CD4-positive, alpha-beta T cell (primary cell): ENCODE measurements at regions not wholly inside any gene's neighbourhood (a gene's known extent, or its start where the extent isn't known, plus 50 kb on each side); places are given as distances from the start of the nearest gene placed in this dataset.
"Not testable (repeated sequence)": the region's sequence is repeated elsewhere in the genome, so short reads cannot be mapped to it uniquely, and the experiment has no call there.

ENCODE experiments used
- ATAC-seq: fragments of 200-7000 bp; cut with Tn5 transposase; one replicate; pipeline ENCODE4 v1.10.0; 2022; ENCODE audit warnings: mild to moderate bottlenecking; ENCODE audit not compliant: poor library complexity
- CTCF ChIA-PET: fragments of 350-600 bp; sonication (Branson Sonifier 250); formaldehyde crosslinking; loops from one replicate; lab custom pipeline; 2021; ENCODE audit warnings: antibody characterized with exemption, inconsistent platforms; lab: Charles Lee
- POLR2A ChIA-PET: fragments of 350-600 bp; sonication (Branson Sonifier 250); formaldehyde crosslinking; loops from one replicate; lab custom pipeline; 2021; ENCODE audit warnings: antibody characterized with exemption, inconsistent platforms; lab: Charles Lee
- DNase-seq, 14 experiments: peaks; one replicate each; pipeline ENCODE4 v3.0.0-alpha.2; 2013 to 2020; ENCODE audit warnings: mixed read lengths in 2 of 14
- H3K27ac ChIP-seq, 2 donors: one replicate each; pipeline versions ENCODE4 v1.5.1 to v1.7.0; 2013; ENCODE audit warnings: low read length in 2 of 2, low read depth in 1 of 2, mild to moderate bottlenecking in 1 of 2
- H3K27me3 ChIP-seq, 2 experiments: 1 replicate in 1 of 2; 2 replicates in 1 of 2; pipeline versions ENCODE4 v1.6.1 to v1.7.0; 2013; ENCODE audit warnings: low read length in 2 of 2, control low read depth in 1 of 2, mild to moderate bottlenecking in 1 of 2, moderate library complexity in 1 of 2; ENCODE audit not compliant: insufficient read depth in 2 of 2, control insufficient read depth in 1 of 2
- H3K36me3 ChIP-seq: one replicate; pipeline ENCODE4 v1.6.1; 2013; ENCODE audit warnings: low read length, control low read depth; ENCODE audit not compliant: insufficient read depth
- H3K4me1 ChIP-seq: one replicate; pipeline ENCODE4 v1.6.1; 2013; ENCODE audit warnings: low read length, control low read depth; ENCODE audit not compliant: insufficient read depth
- H3K4me3 ChIP-seq: one replicate; pipeline ENCODE4 v1.5.1; 2013; ENCODE audit warnings: mild to moderate bottlenecking, low read length, moderate library complexity
- H3K9me3 ChIP-seq, 2 experiments: 1 replicate in 1 of 2; 2 replicates in 1 of 2; pipeline versions ENCODE4 v1.6.1 to v1.7.0; 2013; ENCODE audit warnings: low read length in 2 of 2, mild to moderate bottlenecking in 2 of 2, control low read depth in 1 of 2, moderate library complexity in 1 of 2; ENCODE audit not compliant: control insufficient read depth in 1 of 2, insufficient read depth in 1 of 2
- H3K27ac Mint-ChIP-seq: one replicate; pipeline ENCODE4 v1.8.0; 2020; ENCODE audit warnings: mixed read lengths
- H3K27me3 Mint-ChIP-seq: one replicate; pipeline ENCODE4 v1.8.0; 2021; ENCODE audit warnings: mixed read lengths
- H3K36me3 Mint-ChIP-seq: one replicate; pipeline ENCODE4 v1.8.0; 2021; ENCODE audit warnings: low read depth, mixed read lengths
- H3K4me1 Mint-ChIP-seq: one replicate; pipeline ENCODE4 v1.8.0; 2021; ENCODE audit warnings: low read depth, mixed read lengths
- H3K4me3 Mint-ChIP-seq: one replicate; pipeline ENCODE4 v1.8.0; 2020; ENCODE audit warnings: mild to moderate bottlenecking, mixed read lengths
- H3K9me3 Mint-ChIP-seq: one replicate; pipeline ENCODE4 v1.8.0; 2020; ENCODE audit warnings: mixed read lengths
- intact Hi-C, 2 experiments: fragments of 100-400 bp; cut with DNase I in 1 of 2; cut with micrococcal nuclease in 1 of 2; formaldehyde crosslinking; loops; one replicate each; pipeline versions ENCODE4 v1.15.1 to v1.9.0; 2023 to 2025; cut with DNase I, micrococcal nuclease
- TF ChIP-seq, protein P1 (sequence below): fragments of 200-600 bp; IDR thresholded peaks from one replicate; pipeline ENCODE4 v1.8.0; 2022; ENCODE audit warnings: antibody characterized with exemption, mild to moderate bottlenecking

DNA sequence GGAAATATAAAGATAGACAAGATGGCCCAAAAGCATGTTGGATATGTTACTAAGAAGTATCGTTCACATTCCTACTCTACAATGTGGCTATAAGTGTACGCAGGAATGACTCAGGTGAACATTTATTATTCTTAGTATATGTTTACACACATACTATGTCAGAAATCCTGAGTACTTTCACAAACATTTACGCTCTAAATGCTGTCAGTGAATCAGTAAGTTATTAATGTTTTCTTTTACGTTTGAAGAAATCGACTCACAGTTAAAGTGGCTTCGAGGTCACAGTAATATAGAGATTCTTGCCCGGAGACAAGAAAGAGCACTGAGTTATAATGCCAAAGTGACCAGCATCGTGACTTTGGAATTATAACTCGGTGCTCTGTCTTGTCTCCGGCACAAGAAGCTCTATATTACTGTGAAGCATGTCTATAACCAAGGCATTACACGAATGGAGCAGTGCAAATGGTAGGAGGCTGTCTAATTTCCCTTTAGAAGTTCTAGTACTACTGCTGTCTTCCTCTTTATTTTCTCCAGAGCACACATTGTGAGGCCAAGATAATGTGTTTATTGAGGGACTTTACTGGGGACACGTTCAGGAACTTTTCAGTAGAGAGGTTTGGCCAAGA lies 61.8 kb upstream of the P3H2 start:
- Mint-ChIP-seq H3K9me3 (no peaks in the 10 kb centered on the region), H3K27me3 (no peaks in the 10 kb centered on the region), H3K36me3 (no peaks in the 10 kb centered on the region), H3K27ac (no peak overlapping the region), H3K4me1 (no peaks in the 10 kb centered on the region), H3K4me3 (no peak overlapping the region)
- no peaks in the 10 kb centered on the region for H3K27me3 ChIP-seq
- no peaks in the 10 kb centered on the region for H3K9me3 ChIP-seq
- H3K4me3 ChIP-seq: no peak overlapping the region
- ChIA-PET CTCF (no interaction called here), POLR2A (no interaction called here)
- no peak overlapping the region for H3K27ac ChIP-seq
- ATAC-seq (no peak), DNase-seq (no peak)
- no peaks in the 10 kb centered on the region for H3K36me3 ChIP-seq
- TF ChIP-seq, protein P1, sequence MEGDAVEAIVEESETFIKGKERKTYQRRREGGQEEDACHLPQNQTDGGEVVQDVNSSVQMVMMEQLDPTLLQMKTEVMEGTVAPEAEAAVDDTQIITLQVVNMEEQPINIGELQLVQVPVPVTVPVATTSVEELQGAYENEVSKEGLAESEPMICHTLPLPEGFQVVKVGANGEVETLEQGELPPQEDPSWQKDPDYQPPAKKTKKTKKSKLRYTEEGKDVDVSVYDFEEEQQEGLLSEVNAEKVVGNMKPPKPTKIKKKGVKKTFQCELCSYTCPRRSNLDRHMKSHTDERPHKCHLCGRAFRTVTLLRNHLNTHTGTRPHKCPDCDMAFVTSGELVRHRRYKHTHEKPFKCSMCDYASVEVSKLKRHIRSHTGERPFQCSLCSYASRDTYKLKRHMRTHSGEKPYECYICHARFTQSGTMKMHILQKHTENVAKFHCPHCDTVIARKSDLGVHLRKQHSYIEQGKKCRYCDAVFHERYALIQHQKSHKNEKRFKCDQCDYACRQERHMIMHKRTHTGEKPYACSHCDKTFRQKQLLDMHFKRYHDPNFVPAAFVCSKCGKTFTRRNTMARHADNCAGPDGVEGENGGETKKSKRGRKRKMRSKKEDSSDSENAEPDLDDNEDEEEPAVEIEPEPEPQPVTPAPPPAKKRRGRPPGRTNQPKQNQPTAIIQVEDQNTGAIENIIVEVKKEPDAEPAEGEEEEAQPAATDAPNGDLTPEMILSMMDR: no peak
- H3K4me1 ChIP-seq: no peaks in the 10 kb centered on the region
- intact Hi-C loops: no loop called here

DNA sequence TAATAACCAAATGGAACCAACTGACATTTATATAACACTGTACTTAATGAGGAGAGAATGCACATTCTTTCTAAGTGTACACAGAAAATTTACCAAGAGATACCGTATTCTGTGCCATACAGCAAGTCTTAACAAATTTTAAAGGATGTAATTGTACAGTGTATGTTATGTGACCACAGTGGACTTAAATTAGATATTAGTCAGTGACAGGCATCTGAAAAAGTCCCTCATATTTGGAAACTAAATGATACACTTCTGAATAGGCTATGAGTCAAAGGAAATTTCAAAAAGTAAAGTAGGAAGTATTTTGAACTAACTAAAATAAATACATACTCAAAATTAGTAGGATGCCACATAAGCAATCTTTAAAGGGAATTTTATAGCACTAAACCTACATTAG lies 59.6 kb upstream of the P3H2 start:
- no peak overlapping the region for H3K27ac ChIP-seq
- TF ChIP-seq, protein P1: no peak
- no peak overlapping the region for H3K27ac Mint-ChIP-seq
- H3K4me3 Mint-ChIP-seq: no peak overlapping the region
- no peaks in the 10 kb centered on the region for H3K9me3 Mint-ChIP-seq
- H3K27me3 Mint-ChIP-seq: peaks cover 12% of the 10 kb centered on the region
- H3K36me3 Mint-ChIP-seq: no peaks in the 10 kb centered on the region
- ChIA-PET POLR2A (no interaction called here), CTCF (no interaction called here)
- no peak overlapping the region for H3K4me3 ChIP-seq
- no peaks in the 10 kb centered on the region for H3K4me1 ChIP-seq
- ATAC-seq (no peak), DNase-seq (no peak)
- intact Hi-C loops: no loop called here
- H3K4me1 Mint-ChIP-seq: no peaks in the 10 kb centered on the region
- H3K36me3 ChIP-seq: no peaks in the 10 kb centered on the region
- no peaks in the 10 kb centered on the region for H3K9me3 ChIP-seq
- H3K27me3 ChIP-seq: no peaks in the 10 kb centered on the region

DNA sequence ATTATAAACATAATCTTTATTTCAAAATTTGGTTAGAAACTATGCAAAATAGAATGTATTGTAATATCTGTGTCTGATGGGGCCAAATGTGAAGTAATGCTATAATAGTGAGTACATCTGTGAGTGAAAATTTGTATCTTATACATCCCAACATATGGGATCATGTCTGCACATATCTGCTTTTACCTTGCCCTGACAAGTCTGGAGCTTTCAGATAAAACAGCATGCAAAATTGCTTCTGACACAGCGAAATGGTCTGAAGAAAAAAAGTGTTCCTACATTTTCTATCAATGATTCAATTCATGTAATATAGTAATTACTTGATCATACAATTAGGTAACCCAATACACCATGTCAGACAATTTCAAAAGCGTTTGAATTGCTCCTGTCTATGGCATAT lies 58.1 kb upstream of the P3H2 start:
- intact Hi-C loops: no loop called here
- H3K27ac ChIP-seq: no peak overlapping the region
- ChIA-PET CTCF (no interaction called here), POLR2A (interaction anchor here (0.6 kb wide), 1 partner anchor 1752 kb away, joined by 3 read pairs; no protein-coding TSS in a partner anchor)
- Mint-ChIP-seq H3K9me3 (no peaks in the 10 kb centered on the region), H3K36me3 (no peaks in the 10 kb centered on the region), H3K27me3 (peaks cover 17% of the 10 kb centered on the region), H3K4me3 (no peak overlapping the region), H3K4me1 (no peaks in the 10 kb centered on the region), H3K27ac (no peak overlapping the region)
- TF ChIP-seq, protein P1: no peak
- H3K4me3 ChIP-seq: no peak overlapping the region
- H3K9me3 ChIP-seq: no peaks in the 10 kb centered on the region
- ATAC-seq (no peak), DNase-seq (no peak)
- H3K36me3 ChIP-seq: no peaks in the 10 kb centered on the region
- H3K27me3 ChIP-seq: no peaks in the 10 kb centered on the region
- no peaks in the 10 kb centered on the region for H3K4me1 ChIP-seq

DNA sequence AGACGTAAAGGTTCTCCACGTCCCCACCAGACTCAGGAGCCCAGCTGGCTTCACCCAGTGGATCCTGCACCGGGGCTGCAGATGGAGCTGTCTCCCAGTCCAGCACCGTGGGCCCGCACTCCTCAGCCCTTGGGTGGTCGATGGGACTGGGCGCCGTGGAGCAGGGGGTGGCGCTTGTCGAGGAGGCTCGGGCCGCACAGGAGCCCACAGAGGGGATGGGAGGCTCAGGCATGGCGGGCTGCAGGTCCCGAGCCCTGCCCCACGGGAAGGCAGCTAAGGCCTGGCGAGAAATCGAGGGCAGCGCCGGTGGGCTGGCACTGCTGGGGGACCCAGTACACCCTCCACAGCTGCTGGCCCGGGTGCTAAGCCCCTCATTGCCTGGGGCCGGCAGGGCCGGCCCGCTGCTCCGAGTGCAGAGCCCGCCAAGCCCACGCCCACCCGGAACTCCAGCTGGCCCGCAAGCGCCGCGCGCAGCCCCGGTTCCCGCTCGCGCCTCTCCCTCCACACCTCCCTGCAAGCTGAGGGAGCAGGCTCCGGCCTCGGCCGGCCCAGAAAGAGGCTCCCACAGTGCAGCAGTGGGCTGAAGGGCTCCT lies 56.3 kb upstream of the P3H2 start:
- CTCF ChIA-PET, intact Hi-C loops: not testable (repeated sequence)

DNA sequence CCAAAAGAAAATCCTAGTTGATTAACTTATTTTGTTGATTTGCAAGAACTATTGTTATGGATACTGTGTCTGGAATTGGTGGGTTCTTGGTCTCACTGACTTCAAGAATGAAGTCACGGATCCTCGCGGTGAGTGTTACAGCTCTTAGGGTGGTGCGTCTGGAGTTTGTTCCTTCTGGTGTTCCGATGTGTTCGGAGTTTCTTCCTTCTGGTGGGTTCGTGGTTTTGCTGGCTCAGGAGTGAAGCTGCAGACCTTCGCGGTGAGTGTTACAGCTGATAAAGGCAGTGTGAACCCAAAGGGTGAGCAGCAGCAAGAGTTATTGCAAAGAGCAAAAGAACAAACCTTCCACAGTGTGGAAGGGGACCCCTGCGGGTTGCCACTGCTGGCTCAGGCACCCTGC lies 55.4 kb upstream of the P3H2 start:
- POLR2A ChIA-PET, DNase-seq, H3K27ac Mint-ChIP-seq: not testable (repeated sequence)

More for the DNA sequence above, 56.3 kb upstream of the P3H2 start:
- ATAC-seq, H3K27ac ChIP-seq, H3K36me3 Mint-ChIP-seq, H3K4me3 Mint-ChIP-seq, DNase-seq, H3K4me3 ChIP-seq, POLR2A ChIA-PET, H3K4me1 Mint-ChIP-seq, H3K36me3 ChIP-seq, H3K27me3 ChIP-seq, H3K4me1 ChIP-seq, H3K9me3 Mint-ChIP-seq, H3K9me3 ChIP-seq, H3K27ac Mint-ChIP-seq: not testable (repeated sequence)
- peaks cover 17% of the 10 kb centered on the region for H3K27me3 Mint-ChIP-seq

More for the DNA sequence above, 55.4 kb upstream of the P3H2 start:
- CTCF ChIA-PET, H3K4me3 ChIP-seq, H3K9me3 ChIP-seq, H3K36me3 Mint-ChIP-seq, H3K4me1 Mint-ChIP-seq, H3K9me3 Mint-ChIP-seq, H3K4me1 ChIP-seq, H3K36me3 ChIP-seq, intact Hi-C loops, H3K27ac ChIP-seq, H3K4me3 Mint-ChIP-seq, H3K27me3 ChIP-seq, ATAC-seq: not testable (repeated sequence)
- peaks cover 20% of the 10 kb centered on the region for H3K27me3 Mint-ChIP-seq
